Ishikawa (cell line): ENCODE measurements at regions not wholly inside any gene's neighbourhood (a gene's known extent, or its start where the extent isn't known, plus 50 kb on each side); places are given as distances from the start of the nearest gene placed in this dataset.

ENCODE experiments used
- CEBPB ChIP-seq: IDR thresholded peaks from 2 replicates; pipeline ENCODE4 v1.6.1; 2012
- CREB1 ChIP-seq: IDR thresholded peaks from 2 replicates; pipeline ENCODE4 v1.6.1; 2012; ENCODE audit warnings: low read depth
- EGR1 ChIP-seq: IDR thresholded peaks from 2 replicates; pipeline ENCODE4 v1.6.1; 2012
- EP300 ChIP-seq: IDR thresholded peaks from 2 replicates; pipeline ENCODE4 v1.6.1; 2012; ENCODE audit warnings: borderline replicate concordance
- FOXM1 ChIP-seq: IDR thresholded peaks from 2 replicates; pipeline ENCODE4 v1.6.1; 2012; ENCODE audit warnings: low read depth, borderline replicate concordance
- MAX ChIP-seq: IDR thresholded peaks from 2 replicates; pipeline ENCODE4 v1.6.1; 2012
- NFIC ChIP-seq: IDR thresholded peaks from 2 replicates; pipeline ENCODE4 v1.6.1; 2012
- RAD21 ChIP-seq: IDR thresholded peaks from 2 replicates; pipeline ENCODE4 v1.6.1; 2012; ENCODE audit warnings: low read depth
- TAF1 ChIP-seq: IDR thresholded peaks from 2 replicates; pipeline ENCODE4 v1.6.1; 2012; ENCODE audit warnings: low read depth, mild to moderate bottlenecking
- TCF12 ChIP-seq: IDR thresholded peaks from 2 replicates; pipeline ENCODE4 v1.6.1; 2012; ENCODE audit warnings: low read depth
- TEAD4 ChIP-seq: IDR thresholded peaks from 2 replicates; pipeline ENCODE4 v1.6.1; 2012
- USF1 ChIP-seq: IDR thresholded peaks from 2 replicates; pipeline ENCODE4 v1.6.1; 2012
- YY1 ChIP-seq: IDR thresholded peaks from 2 replicates; pipeline ENCODE4 v1.6.1; 2012; ENCODE audit warnings: low read depth
- ZBTB7A ChIP-seq: IDR thresholded peaks from 2 replicates; pipeline ENCODE4 v1.6.1; 2012; ENCODE audit warnings: low read depth
- TF ChIP-seq, protein P1 (sequence below): IDR thresholded peaks from 2 replicates; pipeline ENCODE4 v1.6.1; 2012; ENCODE audit warnings: low read depth, mild to moderate bottlenecking

- TF ChIP-seq CEBPB (no peak), CREB1 (no peak), TEAD4 (no peak), USF1 (no peak), EP300 (no peak), EGR1 (no peak)
These were observed 150.4 kb upstream of the GAREM1 start for GRCh38 chr18:32621034-32621433.

DNA sequence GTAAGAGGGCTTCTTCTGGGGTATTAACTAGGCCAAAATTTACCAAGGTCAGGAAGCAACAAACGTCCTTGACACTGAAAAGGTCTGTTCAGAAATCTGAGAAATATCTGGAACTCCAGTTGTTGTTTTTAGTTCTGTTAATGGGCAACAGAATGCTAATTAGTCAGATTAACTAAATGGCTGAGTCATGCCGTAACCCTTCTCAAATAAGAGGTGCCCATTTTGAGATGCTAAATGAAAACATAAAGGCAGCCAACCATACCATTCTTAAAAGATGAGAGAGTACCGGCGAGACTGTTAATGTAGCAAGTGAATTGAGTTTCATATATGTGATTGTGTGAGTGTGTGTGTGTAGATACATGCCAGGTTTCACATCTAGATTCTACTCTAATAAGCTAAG, 147.9 kb upstream of the GAREM1 start:
- TF ChIP-seq YY1 (no peak), CEBPB (no peak), FOXM1 (no peak), ZBTB7A (no peak), EP300 (no peak), RAD21 (no peak)
- TF ChIP-seq, protein P1, sequence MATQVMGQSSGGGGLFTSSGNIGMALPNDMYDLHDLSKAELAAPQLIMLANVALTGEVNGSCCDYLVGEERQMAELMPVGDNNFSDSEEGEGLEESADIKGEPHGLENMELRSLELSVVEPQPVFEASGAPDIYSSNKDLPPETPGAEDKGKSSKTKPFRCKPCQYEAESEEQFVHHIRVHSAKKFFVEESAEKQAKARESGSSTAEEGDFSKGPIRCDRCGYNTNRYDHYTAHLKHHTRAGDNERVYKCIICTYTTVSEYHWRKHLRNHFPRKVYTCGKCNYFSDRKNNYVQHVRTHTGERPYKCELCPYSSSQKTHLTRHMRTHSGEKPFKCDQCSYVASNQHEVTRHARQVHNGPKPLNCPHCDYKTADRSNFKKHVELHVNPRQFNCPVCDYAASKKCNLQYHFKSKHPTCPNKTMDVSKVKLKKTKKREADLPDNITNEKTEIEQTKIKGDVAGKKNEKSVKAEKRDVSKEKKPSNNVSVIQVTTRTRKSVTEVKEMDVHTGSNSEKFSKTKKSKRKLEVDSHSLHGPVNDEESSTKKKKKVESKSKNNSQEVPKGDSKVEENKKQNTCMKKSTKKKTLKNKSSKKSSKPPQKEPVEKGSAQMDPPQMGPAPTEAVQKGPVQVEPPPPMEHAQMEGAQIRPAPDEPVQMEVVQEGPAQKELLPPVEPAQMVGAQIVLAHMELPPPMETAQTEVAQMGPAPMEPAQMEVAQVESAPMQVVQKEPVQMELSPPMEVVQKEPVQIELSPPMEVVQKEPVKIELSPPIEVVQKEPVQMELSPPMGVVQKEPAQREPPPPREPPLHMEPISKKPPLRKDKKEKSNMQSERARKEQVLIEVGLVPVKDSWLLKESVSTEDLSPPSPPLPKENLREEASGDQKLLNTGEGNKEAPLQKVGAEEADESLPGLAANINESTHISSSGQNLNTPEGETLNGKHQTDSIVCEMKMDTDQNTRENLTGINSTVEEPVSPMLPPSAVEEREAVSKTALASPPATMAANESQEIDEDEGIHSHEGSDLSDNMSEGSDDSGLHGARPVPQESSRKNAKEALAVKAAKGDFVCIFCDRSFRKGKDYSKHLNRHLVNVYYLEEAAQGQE, result no peak

GRCh38 chr18:32613821-32614220, 143.1 kb upstream of the GAREM1 start:
- TF ChIP-seq FOXM1 (no peak), CREB1 (no peak), MAX (no peak), TEAD4 (no peak), YY1 (no peak), RAD21 (no peak), TCF12 (no peak), ZBTB7A (no peak), USF1 (no peak), CEBPB (no peak), EP300 (no peak)
- TF ChIP-seq, protein P1, result no peak

DNA sequence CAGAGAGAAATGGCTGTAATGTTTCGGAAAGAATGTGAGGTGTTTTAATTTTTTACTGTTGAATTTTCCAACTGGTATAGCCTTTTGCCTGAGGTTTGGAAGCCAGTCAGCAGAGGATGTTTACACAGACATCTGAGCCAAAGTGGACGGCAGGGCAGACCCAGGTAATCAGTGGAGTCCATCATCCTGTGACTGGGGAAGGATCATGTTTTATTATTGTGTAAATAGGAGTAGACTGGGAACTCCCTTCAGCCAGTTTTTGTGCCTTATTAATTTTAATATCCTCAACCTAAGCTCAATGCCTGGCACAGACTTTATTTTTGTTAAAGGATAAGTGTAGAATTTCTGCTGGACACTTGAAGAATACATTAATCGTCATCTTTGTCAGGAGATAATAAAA, 142.0 kb upstream of the GAREM1 start:
- no peak for TF ChIP-seq EGR1
- no peak for TF ChIP-seq TEAD4
- TF ChIP-seq TCF12, result no peak
- no peak for TF ChIP-seq EP300
- TF ChIP-seq ZBTB7A, result no peak
- TF ChIP-seq USF1, result no peak
- no peak for TF ChIP-seq CREB1
- TF ChIP-seq NFIC, result no peak
- TF ChIP-seq, protein P1, result no peak
- TF ChIP-seq RAD21, result no peak
- TF ChIP-seq YY1, result no peak
- no peak for TF ChIP-seq MAX
- no peak for TF ChIP-seq CEBPB
- no peak for TF ChIP-seq TAF1
- no peak for TF ChIP-seq FOXM1

GRCh38 chr18:32610176-32610575, 139.5 kb upstream of the GAREM1 start:
- TF ChIP-seq YY1, result no peak
- no peak for TF ChIP-seq EGR1
- no peak for TF ChIP-seq NFIC
- TF ChIP-seq EP300, result no peak
- no peak for TF ChIP-seq ZBTB7A
- no peak for TF ChIP-seq TCF12
- no peak for TF ChIP-seq RAD21
- no peak for TF ChIP-seq TEAD4
- TF ChIP-seq CREB1, result no peak
- TF ChIP-seq MAX, result no peak
- no peak for TF ChIP-seq USF1
- no peak for TF ChIP-seq TAF1
- no peak for TF ChIP-seq FOXM1
- TF ChIP-seq, protein P1, result no peak
- no peak for TF ChIP-seq CEBPB
